Cardiac muscle cell (in vitro differentiated cells and primary cell): ENCODE measurements at regions not wholly inside any gene's neighbourhood (a gene's known extent, or its start where the extent isn't known, plus 50 kb on each side); places are given as distances from the start of the nearest gene placed in this dataset.

Experiments
- DNase-seq, 2 donors: peaks; one replicate each; pipeline versions ENCODE4 v3.0.0 to v3.0.0-alpha.2; 2010 to 2017; ENCODE audit warnings: low read depth in 1 of 2, low spot score in 1 of 2
- H3K27ac ChIP-seq: fragments of 200-600 bp; sonication (generic); 2 replicates; pipeline ENCODE4 v1.5.1; 2016
- H3K27me3 ChIP-seq: fragments of 200-600 bp; sonication (generic); 2 replicates; pipeline ENCODE4 v1.6.0; 2016; ENCODE audit warnings: control low read depth
- H3K36me3 ChIP-seq: fragments of 200-600 bp; sonication (generic); 2 replicates; pipeline ENCODE4 v1.5.1; 2016; ENCODE audit warnings: control low read depth
- H3K4me1 ChIP-seq: fragments of 200-600 bp; sonication (generic); 2 replicates; pipeline ENCODE4 v1.8.1; 2017; ENCODE audit warnings: low read depth, mild to moderate bottlenecking, mixed run types
- H3K4me3 ChIP-seq: fragments of 200-600 bp; sonication (generic); 2 replicates; pipeline ENCODE4 v1.5.1; 2016; ENCODE audit warnings: mild to moderate bottlenecking
- H3K9me3 ChIP-seq: fragments of 200-600 bp; sonication (generic); 2 replicates; pipeline ENCODE4 v1.5.1; 2017; ENCODE audit warnings: low read depth, mild to moderate bottlenecking, control low read depth
- CTCF ChIP-seq: IDR thresholded peaks from 2 replicates; pipeline ENCODE4 v1.5.1; 2012; ENCODE audit warnings: low read depth, mild to moderate bottlenecking, low read length

- no peaks in the 10 kb centered on the region for H3K4me1 ChIP-seq
- H3K27me3 ChIP-seq, result no peaks in the 10 kb centered on the region
- no peaks in the 10 kb centered on the region for H3K9me3 ChIP-seq
- no peaks in the 10 kb centered on the region for H3K36me3 ChIP-seq
- no peak overlapping the region for H3K4me3 ChIP-seq
- TF ChIP-seq CTCF, result no peak
- DNase-seq, result no peak
- no peak overlapping the region for H3K27ac ChIP-seq
Measured at GRCh38 chr3:22536541-22536940, 666.6 kb upstream of the UBE2E2 start.

DNA sequence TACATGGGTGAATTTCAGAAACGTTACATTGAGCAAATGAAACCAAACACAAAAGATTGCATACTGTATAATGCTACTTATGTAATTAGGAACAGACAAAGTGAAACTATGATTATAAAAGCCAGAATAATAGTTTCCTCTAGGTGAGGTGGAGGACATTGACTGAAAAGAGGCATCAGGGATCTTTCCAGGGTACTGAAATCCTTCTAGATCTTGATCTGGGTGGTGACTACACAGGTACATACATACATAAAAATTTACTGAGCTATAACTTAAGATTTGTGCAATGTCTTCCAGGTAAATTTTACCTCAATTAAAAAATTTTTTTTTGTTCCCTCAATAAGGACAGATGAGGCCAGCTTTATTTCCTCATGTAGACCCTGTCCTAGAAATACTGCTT is 665.6 kb upstream of the UBE2E2 start:
- DNase-seq, result no peak

GRCh38 chr3:22542311-22542710 is 660.8 kb upstream of the UBE2E2 start:
- H3K9me3 ChIP-seq, result no peaks in the 10 kb centered on the region
- no peaks in the 10 kb centered on the region for H3K4me1 ChIP-seq
- TF ChIP-seq CTCF, result no peak
- H3K27ac ChIP-seq, result no peak overlapping the region
- H3K36me3 ChIP-seq, result no peaks in the 10 kb centered on the region
- H3K27me3 ChIP-seq, result no peaks in the 10 kb centered on the region
- DNase-seq, result peak in 1 of 2 donors; percentile 24
- H3K4me3 ChIP-seq, result no peak overlapping the region

More for the DNA sequence above, 665.6 kb upstream of the UBE2E2 start:
- TF ChIP-seq CTCF, result no peak
- no peaks in the 10 kb centered on the region for H3K27me3 ChIP-seq
- H3K9me3 ChIP-seq, result no peaks in the 10 kb centered on the region
- no peak overlapping the region for H3K4me3 ChIP-seq
- H3K36me3 ChIP-seq, result no peaks in the 10 kb centered on the region
- no peaks in the 10 kb centered on the region for H3K4me1 ChIP-seq
- H3K27ac ChIP-seq, result no peak overlapping the region

DNA sequence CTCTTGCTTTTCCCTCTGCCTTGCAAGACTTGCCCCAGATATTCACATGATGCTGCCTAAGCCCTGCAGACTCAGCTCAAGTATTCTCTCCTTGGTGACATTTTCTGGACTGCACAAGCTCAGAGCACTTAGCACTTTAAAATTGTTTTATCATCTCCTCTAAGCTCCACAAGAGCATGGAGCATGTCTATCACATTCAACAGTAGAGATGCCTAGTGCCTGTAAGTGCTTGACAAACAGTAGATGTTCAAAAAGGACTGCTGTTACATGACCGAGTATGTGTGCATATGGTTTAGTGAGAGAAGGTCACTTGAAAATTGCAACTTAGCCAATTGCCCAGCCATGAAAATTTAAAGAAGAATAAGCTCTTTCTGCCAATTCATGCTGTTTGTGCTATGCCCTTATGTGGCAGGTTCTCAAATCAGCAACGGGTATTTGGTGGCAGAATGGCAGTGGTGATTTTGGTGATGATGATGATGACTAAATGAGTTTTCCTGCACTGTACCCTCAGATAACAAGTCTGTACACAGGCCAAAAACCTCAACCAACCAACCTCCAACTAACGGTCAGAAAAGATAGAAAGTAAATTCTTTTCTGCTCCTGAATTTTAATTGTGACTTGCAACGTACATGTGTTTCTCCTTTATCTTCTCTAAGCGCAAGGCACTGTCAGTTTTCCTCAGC is 647.2 kb upstream of the UBE2E2 start:
- peak in 1 of 2 donors; percentile 67 for DNase-seq
- no peak for TF ChIP-seq CTCF
- Histone ChIP-seq H3K27ac (no peak overlapping the region), H3K4me1 (no peaks in the 10 kb centered on the region), H3K27me3 (no peaks in the 10 kb centered on the region), H3K4me3 (no peak overlapping the region), H3K36me3 (no peaks in the 10 kb centered on the region), H3K9me3 (no peaks in the 10 kb centered on the region)

DNA sequence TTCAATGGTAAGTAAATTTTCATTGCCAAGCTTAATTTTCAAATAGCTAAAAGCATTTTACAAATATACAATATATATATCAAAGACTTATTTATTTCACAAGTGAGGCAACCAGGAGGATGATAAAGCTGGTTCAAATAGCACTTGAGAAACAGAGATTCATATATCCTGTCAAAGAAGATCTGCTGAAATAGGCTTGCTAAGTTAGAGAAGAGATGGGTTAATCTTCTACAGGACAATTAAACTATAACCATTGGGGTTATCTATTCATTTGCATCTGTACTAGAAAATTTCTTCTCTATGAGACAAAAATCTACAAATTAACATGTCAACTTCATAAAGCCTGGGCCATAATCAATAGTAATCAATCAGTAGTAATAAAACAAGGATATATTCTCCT is 637.7 kb upstream of the UBE2E2 start:
- no peak for TF ChIP-seq CTCF
- Histone ChIP-seq H3K4me1 (no peaks in the 10 kb centered on the region), H3K27me3 (peaks cover 3% of the 10 kb centered on the region), H3K27ac (no peak overlapping the region), H3K4me3 (no peak overlapping the region), H3K36me3 (no peaks in the 10 kb centered on the region), H3K9me3 (no peaks in the 10 kb centered on the region)
- no peak for DNase-seq
